22Rv1 (cell line): ENCODE measurements at regions not wholly inside any gene's neighbourhood (a gene's known extent, or its start where the extent isn't known, plus 50 kb on each side); places are given as distances from the start of the nearest gene placed in this dataset.

Experiments
- H3K27ac ChIP-seq: fragments of 450-650 bp; 2 replicates; pipeline ENCODE4 v1.5.1; 2017
- CTCF ChIP-seq: fragments of 450-650 bp; IDR thresholded peaks from 2 replicates; pipeline ENCODE4 v1.5.1; 2017; ENCODE audit warnings: mild to moderate bottlenecking
- ZFX ChIP-seq: fragments of 450-650 bp; IDR thresholded peaks from 2 replicates; pipeline ENCODE4 v1.6.1; 2017; ENCODE audit warnings: antibody characterized with exemption, borderline replicate concordance

GRCh38 chr12:4037747-4038312 lies 164.6 kb upstream of the PARP11 start:
- H3K27ac ChIP-seq: no peak overlapping the region
- peak; percentile 76 for TF ChIP-seq CTCF
- TF ChIP-seq ZFX: no peak

DNA sequence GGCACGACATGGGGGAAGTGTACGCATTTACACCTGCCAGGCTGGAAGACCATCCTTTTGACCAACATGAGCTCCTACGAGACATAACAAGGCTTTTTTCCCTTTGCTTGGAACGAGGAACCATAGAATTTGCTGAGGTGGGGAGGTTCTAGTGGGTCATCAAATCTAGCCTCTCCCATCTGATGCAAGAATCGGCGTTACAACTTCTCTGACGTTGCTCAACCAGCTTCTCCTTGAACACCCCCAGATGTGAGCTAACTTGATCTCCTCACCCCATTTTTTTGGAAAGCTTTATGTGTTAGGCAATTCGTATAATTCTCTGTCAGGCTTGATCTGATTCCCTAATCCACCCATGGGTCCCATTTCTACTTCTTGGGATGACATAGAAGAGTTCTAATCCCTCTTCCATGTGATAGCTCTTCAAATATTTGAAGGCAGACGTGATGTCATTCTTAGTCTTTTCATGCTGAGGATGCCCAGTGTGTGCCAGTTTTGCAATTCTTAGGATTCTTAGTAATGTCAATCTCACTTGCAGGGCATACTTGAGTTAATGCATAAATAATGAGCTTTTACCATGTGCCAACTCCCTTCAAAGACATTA lies 163.6 kb upstream of the PARP11 start:
- no peak for TF ChIP-seq ZFX
- TF ChIP-seq CTCF: no peak
- no peak overlapping the region for H3K27ac ChIP-seq

- TF ChIP-seq ZFX (no peak), CTCF (no peak)
- H3K27ac ChIP-seq: no peak overlapping the region
These were observed 161.7 kb upstream of the PARP11 start for GRCh38 chr12:4034921-4035320.

- H3K27ac ChIP-seq: no peak overlapping the region
- no peak for TF ChIP-seq ZFX
- TF ChIP-seq CTCF: no peak
These were observed 159.9 kb upstream of the PARP11 start for GRCh38 chr12:4032924-4033615.

GRCh38 chr12:4031703-4032291 lies 158.6 kb upstream of the PARP11 start:
- H3K27ac ChIP-seq: no peak overlapping the region
- TF ChIP-seq ZFX (no peak), CTCF (no peak; the same call in 1 of the 2 replicates)

DNA sequence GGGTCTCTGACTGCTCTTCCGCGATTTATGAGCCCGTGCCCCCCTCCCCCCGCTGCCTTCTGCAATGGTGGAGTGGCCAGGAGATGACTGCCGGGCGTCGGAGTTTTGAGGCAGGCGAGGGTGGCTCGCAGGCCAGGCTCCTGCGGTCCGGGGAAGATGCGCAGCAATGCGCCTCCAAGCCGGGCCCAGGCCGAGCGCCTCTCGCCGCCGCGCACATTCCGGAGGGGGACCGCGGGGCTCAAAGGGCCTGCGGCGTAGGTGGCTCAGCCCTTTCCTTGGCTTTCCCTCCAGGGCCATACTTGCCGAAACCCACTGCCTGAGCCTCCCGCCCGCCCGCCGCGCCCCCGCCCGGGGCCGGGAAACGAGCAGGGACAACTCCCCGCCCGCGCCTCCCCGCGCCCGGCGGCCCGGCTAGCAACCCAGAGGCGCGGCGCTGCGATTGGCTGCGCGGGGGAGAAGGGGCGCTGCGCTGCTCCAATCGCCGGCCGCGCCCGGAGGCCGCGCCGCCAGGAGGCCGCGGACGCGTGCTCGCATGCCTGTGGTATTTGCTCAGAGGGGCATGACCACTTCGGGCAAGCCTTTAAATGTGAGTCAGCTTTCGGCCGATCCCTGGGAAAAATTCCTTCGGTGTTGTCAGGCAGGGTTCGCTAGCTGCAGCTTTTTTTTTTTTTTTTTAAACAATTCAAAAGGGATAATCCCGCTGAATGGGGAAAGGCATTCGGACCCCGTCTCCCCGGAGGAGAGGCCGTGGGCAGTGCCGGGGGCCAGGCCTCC lies 157.9 kb upstream of the PARP11 start:
- H3K27ac ChIP-seq: no peak overlapping the region
- TF ChIP-seq ZFX (no peak), CTCF (no peak)

DNA sequence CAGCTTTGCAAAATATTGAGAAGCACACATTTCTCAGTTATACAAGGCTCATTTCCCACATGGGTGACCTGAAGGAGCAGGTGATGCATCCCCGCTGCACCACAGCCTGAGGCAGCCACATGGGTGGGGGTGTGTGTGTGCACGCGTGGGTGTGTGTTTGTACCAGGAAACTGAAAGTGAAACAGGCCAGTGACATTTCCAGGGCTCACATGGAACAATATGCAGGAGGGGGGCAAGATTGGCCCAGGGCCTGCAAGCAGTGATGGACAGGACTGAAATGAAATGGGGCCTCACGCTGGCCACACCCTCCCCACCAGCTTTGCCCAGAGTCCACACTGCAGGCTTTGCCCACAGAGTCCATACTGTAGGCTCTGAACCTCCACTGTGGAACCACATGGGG lies 154.2 kb upstream of the PARP11 start:
- TF ChIP-seq ZFX: no peak
- no peak for TF ChIP-seq CTCF
- H3K27ac ChIP-seq: no peak overlapping the region
